Upper lobe of left lung (tissue), 4 donors: ENCODE measurements at regions not wholly inside any gene's neighbourhood (a gene's known extent, or its start where the extent isn't known, plus 50 kb on each side); places are given as distances from the start of the nearest gene placed in this dataset.

Experiments
- EP300 ChIP-seq, 4 donors: sonication (generic); formaldehyde crosslinking; IDR thresholded peaks; one replicate each; pipeline ENCODE4 v1.5.1; 2017; ENCODE audit warnings: antibody characterized with exemption in 4 of 4, control low read depth in 2 of 4
- POLR2A ChIP-seq, 4 donors: fragments of 450-650 bp; IDR thresholded peaks; one replicate each; pipeline ENCODE4 v1.5.1; 2016 to 2017; ENCODE audit warnings: antibody characterized with exemption in 4 of 4, mild to moderate bottlenecking in 2 of 4
- POLR2AphosphoS5 ChIP-seq, 2 donors: sonication (generic); formaldehyde crosslinking; IDR thresholded peaks; one replicate each; pipeline ENCODE4 v1.5.1; 2017; ENCODE audit warnings: antibody characterized with exemption in 2 of 2
- TF ChIP-seq, protein P1 (sequence below), 6 experiments: fragments of 450-650 bp in 4 of 6; fragments of 200-600 bp in 2 of 6; sonication (generic) in 2 of 6; IDR thresholded peaks; one replicate each; pipeline ENCODE4 v1.5.1; 2016 to 2019; ENCODE audit warnings: antibody characterized with exemption in 6 of 6

DNA sequence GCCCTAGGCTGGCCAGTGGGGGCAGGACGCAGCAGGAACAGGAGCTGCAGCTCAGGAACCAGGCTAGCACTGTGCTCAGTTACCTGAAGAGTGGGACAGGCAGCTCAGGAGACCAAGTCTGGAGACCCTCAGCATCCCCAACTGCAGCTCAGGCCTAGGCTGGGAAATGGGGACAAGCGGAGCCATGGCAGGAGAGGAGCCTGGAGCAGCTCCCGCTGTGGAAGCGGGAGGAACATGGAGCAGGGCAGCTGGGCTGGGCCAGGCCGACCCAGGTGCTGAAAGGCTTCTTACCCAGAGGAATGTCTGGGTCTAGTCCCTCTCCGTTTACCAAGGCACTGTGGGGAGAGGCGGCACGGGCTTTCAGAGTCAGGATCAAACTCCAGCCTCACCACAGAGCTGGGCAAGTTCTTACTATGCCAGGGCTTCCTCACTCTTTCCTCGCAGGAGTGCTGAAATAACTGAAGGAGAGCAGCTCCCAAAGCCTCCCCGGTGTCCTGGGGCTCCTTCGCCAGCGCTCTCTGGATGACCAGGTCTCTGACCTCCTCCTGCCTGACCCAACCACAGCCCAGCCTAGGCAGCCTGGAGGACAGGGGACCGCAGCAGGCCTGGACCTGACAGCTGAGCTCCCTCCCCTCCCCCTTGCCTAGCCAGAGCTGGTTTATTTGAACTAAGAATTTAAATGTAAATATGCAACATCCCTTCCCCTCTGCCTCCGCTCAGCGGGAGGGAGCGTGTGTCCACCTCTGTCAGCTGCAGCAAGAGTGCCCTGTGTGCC, 247.8 kb upstream of the SIX2 start:
- TF ChIP-seq, protein P1, sequence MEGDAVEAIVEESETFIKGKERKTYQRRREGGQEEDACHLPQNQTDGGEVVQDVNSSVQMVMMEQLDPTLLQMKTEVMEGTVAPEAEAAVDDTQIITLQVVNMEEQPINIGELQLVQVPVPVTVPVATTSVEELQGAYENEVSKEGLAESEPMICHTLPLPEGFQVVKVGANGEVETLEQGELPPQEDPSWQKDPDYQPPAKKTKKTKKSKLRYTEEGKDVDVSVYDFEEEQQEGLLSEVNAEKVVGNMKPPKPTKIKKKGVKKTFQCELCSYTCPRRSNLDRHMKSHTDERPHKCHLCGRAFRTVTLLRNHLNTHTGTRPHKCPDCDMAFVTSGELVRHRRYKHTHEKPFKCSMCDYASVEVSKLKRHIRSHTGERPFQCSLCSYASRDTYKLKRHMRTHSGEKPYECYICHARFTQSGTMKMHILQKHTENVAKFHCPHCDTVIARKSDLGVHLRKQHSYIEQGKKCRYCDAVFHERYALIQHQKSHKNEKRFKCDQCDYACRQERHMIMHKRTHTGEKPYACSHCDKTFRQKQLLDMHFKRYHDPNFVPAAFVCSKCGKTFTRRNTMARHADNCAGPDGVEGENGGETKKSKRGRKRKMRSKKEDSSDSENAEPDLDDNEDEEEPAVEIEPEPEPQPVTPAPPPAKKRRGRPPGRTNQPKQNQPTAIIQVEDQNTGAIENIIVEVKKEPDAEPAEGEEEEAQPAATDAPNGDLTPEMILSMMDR (IDR thresholded peaks at IDR 0.05): no peak
- no peak for TF ChIP-seq EP300 (IDR thresholded peaks at IDR 0.05)
- no peak for TF ChIP-seq POLR2A (IDR thresholded peaks at IDR 0.05)
- TF ChIP-seq POLR2AphosphoS5 (IDR thresholded peaks at IDR 0.05): no peak
